HG03565 (cell line): ENCODE measurements at regions not wholly inside any gene's neighbourhood (a gene's known extent, or its start where the extent isn't known, plus 50 kb on each side); places are given as distances from the start of the nearest gene placed in this dataset.

Experiments
- ATAC-seq: cut with Tn5 transposase; IDR thresholded peaks from one replicate; pipeline ENCODE4 v1.9.1; 2021; ENCODE audit warnings: mild to moderate bottlenecking, moderate library complexity; ENCODE audit not compliant: unreplicated experiment

GRCh38 chr1:5311147-5311546 lies 656.7 kb downstream of the AJAP1 start:
- ATAC-seq = no peak

- ATAC-seq = no peak
These were observed 653.8 kb downstream of the AJAP1 start for GRCh38 chr1:5308249-5308648.

DNA sequence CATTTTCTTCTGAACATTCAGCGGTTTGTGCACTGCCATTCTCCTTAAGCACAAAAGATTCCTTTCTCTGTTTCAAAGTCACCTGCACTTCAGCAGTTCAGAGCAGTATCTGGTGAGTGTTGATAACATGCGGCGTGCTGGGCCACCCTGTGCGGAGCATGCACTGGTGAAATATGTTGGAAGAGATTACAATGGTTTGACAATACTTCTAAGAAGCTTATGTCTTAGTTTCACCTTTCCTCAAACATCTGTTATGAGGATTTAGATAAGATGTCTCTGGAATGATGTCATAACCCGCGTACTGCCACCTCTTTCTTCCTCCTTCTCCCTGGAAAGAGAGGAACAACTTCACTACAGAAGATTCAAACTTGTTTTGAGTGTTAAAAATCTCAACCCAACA lies 650.3 kb downstream of the AJAP1 start:
- no peak for ATAC-seq

DNA sequence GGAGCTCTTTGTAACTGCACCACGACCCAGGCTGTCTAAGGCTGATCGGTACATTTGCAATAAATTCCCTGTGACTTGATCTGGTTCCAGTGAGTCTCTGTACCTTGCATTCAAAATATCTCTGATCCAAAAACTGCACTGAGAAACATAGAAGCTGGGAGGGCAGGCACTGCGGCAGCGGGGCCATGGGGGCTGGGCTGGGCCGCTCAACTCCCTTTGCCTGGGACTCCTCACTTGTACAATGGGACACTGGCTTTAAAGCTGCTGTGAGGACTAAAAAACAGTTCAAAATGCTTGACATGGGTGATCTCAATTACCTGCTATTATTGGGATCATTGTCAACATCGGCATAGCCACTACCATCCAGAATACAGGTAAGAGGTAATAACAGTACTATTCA lies 644.0 kb downstream of the AJAP1 start:
- no peak for ATAC-seq

- no peak for ATAC-seq
These were observed 643.5 kb downstream of the AJAP1 start for GRCh38 chr1:5297886-5298239.

DNA sequence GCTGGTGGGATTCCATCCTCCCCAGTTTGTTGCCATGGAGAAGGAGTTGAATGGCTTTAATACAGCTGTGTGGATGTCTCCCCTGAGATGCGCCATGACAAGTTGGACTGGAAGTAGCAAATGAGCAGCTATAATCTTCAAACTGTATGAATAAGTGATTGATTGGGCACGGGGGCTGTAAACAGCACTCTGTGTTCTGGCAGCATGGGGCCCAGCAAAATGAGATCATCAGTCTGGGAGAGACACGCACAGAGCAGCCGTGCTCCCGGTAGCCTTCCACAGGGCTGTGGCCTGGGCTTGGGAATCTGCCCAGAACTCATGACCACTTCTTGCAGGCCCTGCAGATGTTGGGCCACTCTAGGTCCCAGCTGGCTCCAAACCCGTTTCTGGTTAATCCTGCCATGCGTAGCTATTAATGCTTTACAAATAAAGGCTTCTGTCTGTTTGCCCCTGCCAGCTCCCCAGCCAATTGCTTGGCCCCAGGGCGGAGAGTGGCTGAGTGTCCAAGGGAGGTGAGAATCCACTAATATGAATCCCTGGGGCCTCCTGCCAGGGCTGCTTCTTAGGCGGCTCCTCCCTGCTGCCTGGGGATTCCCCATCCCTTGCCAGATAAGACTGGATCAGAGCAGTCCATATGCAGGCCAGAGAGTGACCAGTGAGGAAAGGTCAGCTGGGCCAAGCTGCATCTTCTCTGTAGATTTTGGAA lies 642.9 kb downstream of the AJAP1 start:
- no peak for ATAC-seq

DNA sequence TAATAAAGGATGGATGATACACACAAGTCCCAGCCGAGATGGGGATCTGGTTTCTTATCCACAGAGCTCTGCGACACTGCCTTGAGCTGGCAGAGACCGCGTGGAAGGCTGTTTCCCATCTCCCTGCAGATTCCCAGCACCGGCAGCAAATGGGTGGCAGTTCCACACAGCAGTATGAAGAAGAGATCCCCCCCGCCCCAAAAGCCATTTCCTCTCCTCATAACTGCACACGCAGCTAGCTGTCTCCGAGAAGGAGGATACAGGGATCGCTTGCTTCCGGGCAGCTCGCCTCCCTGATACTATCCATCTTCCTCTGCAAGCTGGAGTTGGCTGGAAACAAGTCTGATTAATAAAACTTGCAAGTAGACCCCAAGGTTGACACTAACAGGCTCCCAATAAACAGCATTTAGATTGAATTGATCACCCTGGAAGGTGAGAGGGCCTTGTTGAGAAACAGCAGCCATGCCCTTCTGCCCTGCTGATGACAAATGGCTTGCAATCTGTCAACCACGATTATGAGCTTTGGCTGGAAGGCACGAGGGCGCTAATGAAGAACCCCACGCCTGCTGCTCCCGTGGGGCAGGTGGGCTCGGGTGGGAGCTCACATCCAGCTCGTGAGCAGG lies 642.3 kb downstream of the AJAP1 start:
- no peak for ATAC-seq

DNA sequence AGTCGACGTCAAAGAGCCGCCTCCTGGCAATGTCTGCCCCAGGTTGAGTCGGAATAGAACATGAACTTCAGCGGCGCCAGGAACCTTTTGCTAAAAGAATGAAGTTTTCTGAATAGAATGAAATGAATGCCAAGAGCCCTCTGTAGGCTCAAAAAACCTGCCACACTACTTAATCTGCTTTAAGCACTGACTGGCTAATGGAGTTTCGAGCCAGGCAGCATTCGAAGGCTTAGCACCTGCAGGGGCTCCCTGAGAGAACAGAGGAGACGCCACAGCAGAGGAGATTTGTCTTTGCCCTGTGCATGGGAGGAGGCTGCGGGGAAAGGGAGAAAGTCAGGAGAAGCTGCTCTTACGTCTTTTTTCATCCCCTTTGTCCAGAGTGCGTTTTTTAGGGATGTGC lies 641.7 kb downstream of the AJAP1 start:
- no peak for ATAC-seq

DNA sequence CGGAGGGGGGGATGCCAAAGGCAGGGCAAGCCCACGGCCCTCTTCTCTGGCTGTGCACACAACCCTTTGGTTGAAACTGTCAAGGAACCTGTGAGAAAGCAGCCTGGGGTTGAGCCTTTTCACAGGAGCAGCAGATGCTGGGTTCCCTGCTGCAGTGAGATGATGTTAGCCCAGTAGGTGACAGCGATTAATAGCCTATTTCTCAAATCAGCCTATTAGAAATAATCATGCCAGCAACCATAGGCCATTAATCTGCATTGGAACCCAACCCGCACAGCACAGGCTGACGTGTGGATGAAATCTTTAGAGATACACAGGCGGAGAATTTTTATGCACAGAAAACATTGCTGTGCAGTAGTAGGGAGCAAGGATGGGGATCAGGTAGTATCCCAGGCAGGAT lies 637.5 kb downstream of the AJAP1 start:
- ATAC-seq = no peak

DNA sequence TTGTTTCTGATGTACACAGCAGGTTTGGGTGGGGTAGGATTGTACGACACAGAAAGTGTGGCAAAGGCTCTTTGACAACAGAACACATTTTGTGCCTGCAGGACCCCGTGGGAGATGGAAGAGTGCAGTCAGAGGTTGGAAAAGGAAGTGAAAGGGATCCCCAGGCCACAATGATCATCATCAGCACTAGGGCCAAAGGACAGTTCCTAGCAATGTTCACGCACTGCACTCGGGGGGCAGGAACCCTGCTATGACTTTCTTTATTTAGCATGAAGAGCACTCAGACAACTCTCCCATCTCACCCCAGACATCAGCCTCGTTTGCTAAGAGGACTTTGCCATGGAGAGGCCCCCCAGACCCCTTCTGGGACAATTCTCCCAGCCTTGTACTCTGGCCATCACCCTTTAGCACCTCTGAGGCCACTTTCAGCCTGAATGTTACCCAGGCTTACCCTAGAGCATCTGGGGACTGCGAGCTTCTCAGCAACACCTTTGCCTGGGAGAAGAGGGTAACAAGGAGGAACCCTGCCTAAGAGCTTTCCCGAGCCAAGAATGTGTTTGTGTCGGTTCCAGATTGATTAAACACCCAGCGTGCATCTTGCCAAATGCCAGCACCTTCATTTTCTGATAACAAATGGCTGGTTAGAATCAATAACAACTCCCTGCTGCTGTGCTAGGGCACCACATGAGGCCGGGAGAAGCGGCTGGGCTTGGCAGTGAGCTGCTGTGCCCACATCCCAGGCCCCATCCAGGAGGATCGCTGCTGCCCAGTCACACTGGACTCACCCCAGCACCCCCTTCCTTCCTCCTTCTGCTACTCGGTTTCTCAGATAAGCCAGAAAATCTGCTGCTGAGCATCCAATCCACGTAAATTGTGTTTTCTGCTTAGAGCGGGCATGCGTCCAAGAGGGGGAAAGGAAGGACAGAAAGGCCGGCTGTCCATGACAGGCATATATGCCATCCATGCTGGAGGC lies 633.1 kb downstream of the AJAP1 start:
- ATAC-seq = no peak

DNA sequence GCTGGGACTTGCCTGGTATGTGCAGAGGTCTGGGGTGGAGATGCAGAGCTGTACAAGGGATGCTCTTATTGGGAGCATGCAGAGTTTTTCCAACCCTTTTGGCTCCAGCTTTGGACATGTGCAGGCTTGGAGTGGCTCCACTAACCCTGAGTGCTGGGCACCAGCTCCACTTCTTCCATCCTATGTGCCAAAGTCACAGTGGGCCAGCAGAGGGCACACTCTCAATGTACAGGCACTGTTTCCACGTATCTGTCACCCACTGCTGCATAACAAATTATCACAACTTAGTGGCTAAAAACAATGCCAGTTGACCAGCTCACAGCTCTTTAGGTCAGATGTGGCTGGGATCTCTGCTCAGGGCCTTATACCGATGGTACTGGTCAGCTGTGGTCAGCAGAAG lies 631.8 kb downstream of the AJAP1 start:
- no peak for ATAC-seq

GRCh38 chr1:5274527-5274926 lies 620.1 kb downstream of the AJAP1 start:
- ATAC-seq = no peak

- ATAC-seq = no peak
These were observed 619.0 kb downstream of the AJAP1 start for GRCh38 chr1:5273280-5274003.

- no peak for ATAC-seq
These were observed 617.9 kb downstream of the AJAP1 start for GRCh38 chr1:5272325-5272724.

GRCh38 chr1:5271264-5271663 lies 616.9 kb downstream of the AJAP1 start:
- ATAC-seq = no peak

DNA sequence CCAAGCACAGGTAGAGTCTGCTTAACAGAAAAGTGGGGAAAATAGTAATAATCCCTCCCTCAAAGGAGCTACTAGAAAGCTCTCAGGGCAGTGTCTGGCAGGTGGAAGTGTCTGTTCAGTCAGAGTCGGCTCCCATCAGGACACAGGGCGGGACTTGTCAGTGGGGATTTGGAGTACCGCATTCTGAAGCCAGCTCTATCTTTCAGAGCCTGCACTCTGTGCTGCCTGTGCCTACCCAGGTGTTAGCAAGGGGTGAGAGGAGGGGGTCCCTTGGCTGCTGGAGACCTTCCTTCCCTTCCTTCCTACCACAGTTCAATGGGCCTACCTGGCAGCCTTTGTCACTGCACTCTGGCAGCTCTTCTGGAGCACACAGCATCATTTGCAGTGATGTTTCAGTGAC lies 615.5 kb downstream of the AJAP1 start:
- no peak for ATAC-seq

DNA sequence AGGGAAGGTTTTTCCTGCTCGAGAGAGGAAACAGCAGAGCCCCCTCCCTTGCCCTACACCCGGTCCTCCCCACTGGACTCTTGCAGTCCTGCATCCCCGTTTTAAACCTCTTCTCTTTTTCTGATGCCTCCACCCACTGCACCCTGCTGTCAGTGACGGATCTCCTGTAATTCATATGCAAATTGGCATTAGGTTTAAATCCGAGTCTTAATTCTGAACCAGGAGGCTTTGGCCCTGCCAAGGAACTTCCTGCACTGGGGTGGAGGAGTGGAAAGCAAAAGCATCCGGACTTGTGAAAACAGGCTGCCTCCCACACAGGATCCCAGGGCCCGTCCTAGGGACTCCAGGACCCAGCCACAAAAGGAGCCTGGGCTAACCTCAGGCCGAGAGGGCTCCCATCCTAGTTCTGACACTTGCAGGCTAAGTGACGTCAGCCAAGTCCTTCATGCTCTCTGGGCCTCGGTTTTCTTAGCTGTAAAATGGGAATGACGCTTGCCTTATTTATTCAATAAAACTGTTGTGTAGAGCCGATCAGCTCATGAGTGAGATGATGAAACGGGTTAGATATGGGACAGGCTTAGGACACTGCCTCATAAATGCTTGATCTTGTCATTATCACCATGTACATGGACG lies 613.3 kb downstream of the AJAP1 start:
- ATAC-seq = no peak

- ATAC-seq = no peak
These were observed 611.1 kb downstream of the AJAP1 start for GRCh38 chr1:5265438-5266075.

DNA sequence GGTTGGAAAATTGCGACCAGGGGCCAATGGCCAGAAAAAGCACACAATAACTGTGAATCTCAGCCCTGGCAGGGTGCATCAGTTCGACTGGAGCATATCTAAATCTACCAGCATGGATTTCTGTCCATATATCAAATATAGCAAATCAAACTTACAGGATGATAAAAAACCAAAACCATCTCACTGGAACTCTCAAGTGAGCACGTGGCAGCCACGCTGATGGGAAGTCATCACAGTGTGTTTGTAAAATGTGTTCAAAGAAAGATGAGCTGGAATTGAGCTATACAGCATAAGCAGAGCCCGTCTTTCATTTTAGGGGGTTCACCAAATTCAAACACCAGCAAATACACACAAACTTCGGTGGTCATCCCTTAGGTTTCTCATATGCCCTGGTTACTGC lies 610.1 kb downstream of the AJAP1 start:
- no peak for ATAC-seq

GRCh38 chr1:5256793-5257192 lies 602.4 kb downstream of the AJAP1 start:
- ATAC-seq = no peak
